ENCODE measurements at regions not wholly inside any gene's neighbourhood (a gene's known extent, or its start where the extent isn't known, plus 50 kb on each side); places are given as distances from the start of the nearest gene placed in this dataset.

DNA sequence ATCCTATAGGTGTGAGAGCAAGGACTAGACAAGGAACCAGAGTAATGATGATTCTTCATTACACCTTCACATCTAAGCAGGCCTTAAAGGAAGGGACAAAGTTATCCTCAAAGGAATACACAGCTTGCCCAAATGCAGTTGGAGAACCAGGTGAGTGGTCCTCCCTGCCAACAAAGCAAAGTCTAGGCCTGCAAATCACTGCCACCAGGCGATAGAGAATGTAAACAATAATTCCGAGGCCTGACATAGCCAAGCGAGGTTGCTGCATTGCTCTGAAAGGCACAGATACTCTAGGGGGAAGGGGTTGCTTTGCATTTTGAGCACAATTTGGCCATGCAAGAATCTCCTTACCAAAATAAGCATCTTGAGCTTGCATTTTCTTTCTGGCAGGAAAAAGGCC is 178.2 kb upstream of the FAT1 start:
- no peak for DNase-seq (ENCODE audit: extremely low read depth, insufficient read length)
- H3K36me3 ChIP-seq (ENCODE audit: control insufficient read depth, insufficient read depth, low read length) = no peaks in the 10 kb centered on the region
- H3K4me3 ChIP-seq (replicated peaks; ENCODE audit: low read depth, low read length) = no peak overlapping the region
- no peaks in the 10 kb centered on the region for H3K27me3 ChIP-seq (replicated peaks; ENCODE audit: control insufficient read depth, insufficient read depth, low read length)
- TF ChIP-seq CTCF (IDR thresholded peaks at IDR 0.05; ENCODE audit: insufficient read depth, low read length, poor library complexity, severe bottlenecking) = no peak

DNA sequence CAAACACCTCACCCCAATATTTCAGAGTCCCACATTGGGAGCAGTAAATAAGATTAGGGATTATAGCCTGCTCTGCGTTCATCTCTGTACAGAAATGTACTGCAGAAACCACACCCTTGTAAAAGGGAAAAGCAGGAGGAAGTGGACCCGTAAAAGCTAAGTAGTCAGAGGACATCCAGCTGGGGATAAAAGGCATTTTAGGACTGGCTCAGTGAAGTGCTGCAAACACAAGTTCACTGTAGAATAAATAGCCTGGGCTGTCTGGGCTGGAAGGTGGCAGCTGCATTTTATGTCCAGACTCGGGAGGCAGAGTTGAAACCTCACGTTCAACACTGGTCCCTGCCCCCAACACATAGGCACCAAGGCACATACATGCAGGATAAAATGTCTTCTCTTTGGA is 178.7 kb upstream of the FAT1 start:
- no peaks in the 10 kb centered on the region for H3K27me3 ChIP-seq (replicated peaks; ENCODE audit: control insufficient read depth, insufficient read depth, low read length)
- no peak for DNase-seq (ENCODE audit: extremely low read depth, insufficient read length)
- H3K4me3 ChIP-seq (replicated peaks; ENCODE audit: low read depth, low read length) = no peak overlapping the region

DNA sequence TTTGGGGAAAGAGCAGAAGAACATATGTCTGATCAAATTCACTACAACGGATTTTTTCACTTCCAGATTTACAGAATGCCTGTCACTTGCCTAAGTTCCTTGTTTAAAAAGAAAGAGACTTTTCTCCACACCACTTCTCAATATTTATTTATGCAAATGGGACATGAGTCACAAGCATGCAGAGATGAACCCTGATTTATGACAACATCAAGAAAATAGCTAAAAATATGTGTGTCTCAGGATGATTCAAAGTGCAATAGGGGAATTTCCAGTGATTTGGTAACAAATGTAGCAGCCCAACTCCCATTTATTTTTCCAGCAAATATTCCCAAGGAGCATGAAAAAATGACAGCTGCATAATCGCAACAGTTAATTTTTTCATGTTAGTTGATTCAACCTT is 180.4 kb upstream of the FAT1 start:
- H3K4me3 ChIP-seq (replicated peaks; ENCODE audit: low read depth, low read length) = no peak overlapping the region
- DNase-seq (ENCODE audit: extremely low read depth, insufficient read length) = no peak
- H3K36me3 ChIP-seq (ENCODE audit: control insufficient read depth, insufficient read depth, low read length) = no peaks in the 10 kb centered on the region
- H3K27me3 ChIP-seq (replicated peaks; ENCODE audit: control insufficient read depth, insufficient read depth, low read length) = no peaks in the 10 kb centered on the region
- TF ChIP-seq CTCF (IDR thresholded peaks at IDR 0.05; ENCODE audit: insufficient read depth, low read length, poor library complexity, severe bottlenecking) = no peak

More for the DNA sequence above, 178.7 kb upstream of the FAT1 start:
- no peaks in the 10 kb centered on the region for H3K36me3 ChIP-seq (ENCODE audit: control insufficient read depth, insufficient read depth, low read length)
- no peak for TF ChIP-seq CTCF (IDR thresholded peaks at IDR 0.05; ENCODE audit: insufficient read depth, low read length, poor library complexity, severe bottlenecking)

DNA sequence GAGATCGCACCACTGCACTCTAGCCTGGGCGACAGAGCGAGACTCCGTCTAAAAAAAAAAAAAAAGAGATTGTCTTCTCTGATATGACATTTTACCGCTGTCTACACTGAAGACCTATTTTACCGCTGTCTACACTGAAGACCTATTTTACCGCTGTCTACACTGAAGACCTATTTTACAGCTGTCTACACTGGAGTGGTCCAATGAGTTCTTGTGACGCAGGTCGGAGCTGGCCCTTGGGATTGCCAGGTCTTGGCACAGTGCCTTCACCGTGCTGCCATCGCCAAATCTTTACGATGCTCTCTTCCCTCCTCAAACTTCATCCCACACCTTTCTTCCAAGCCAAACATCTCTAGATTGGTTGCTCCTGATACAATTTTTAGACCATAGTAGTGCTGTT is 183.1 kb upstream of the FAT1 start:
- DNase-seq (ENCODE audit: extremely low read depth, insufficient read length) = no peak
- no peaks in the 10 kb centered on the region for H3K36me3 ChIP-seq (ENCODE audit: control insufficient read depth, insufficient read depth, low read length)
- no peak for TF ChIP-seq CTCF (IDR thresholded peaks at IDR 0.05; ENCODE audit: insufficient read depth, low read length, poor library complexity, severe bottlenecking)
- H3K4me3 ChIP-seq (replicated peaks; ENCODE audit: low read depth, low read length) = no peak overlapping the region
- no peaks in the 10 kb centered on the region for H3K27me3 ChIP-seq (replicated peaks; ENCODE audit: control insufficient read depth, insufficient read depth, low read length)

DNA sequence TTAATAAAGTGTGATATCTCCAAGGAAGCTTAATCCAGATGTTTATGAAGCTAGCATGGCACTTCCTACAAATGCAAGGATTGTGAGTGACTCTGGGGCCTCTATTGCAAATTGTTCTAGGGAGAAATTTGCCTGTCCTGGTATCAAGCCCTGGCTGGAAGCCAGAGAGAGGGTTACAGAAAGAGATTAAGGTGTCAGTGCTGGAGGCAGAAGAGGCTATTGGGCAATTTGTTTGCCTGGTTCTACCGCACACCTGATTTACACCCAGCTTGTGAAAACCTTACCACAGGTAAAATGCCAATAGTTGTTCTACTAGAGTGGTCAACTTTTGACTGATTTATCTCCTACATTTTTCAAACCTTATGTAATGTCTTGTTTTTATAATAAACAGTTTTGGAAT is 186.7 kb upstream of the FAT1 start:
- no peaks in the 10 kb centered on the region for H3K27me3 ChIP-seq (replicated peaks; ENCODE audit: control insufficient read depth, insufficient read depth, low read length)
- DNase-seq (ENCODE audit: extremely low read depth, insufficient read length) = no peak
- no peaks in the 10 kb centered on the region for H3K36me3 ChIP-seq (ENCODE audit: control insufficient read depth, insufficient read depth, low read length)
- H3K4me3 ChIP-seq (replicated peaks; ENCODE audit: low read depth, low read length) = no peak overlapping the region
- TF ChIP-seq CTCF (IDR thresholded peaks at IDR 0.05; ENCODE audit: insufficient read depth, low read length, poor library complexity, severe bottlenecking) = no peak

GRCh38 chr4:186912606-186913005 is 188.9 kb upstream of the FAT1 start:
- Histone ChIP-seq H3K4me3 (replicated peaks; ENCODE audit: low read depth, low read length) (no peak overlapping the region), H3K27me3 (replicated peaks; ENCODE audit: control insufficient read depth, insufficient read depth, low read length) (no peaks in the 10 kb centered on the region), H3K36me3 (ENCODE audit: control insufficient read depth, insufficient read depth, low read length) (no peaks in the 10 kb centered on the region)
- no peak for DNase-seq (ENCODE audit: extremely low read depth, insufficient read length)
- TF ChIP-seq CTCF (IDR thresholded peaks at IDR 0.05; ENCODE audit: insufficient read depth, low read length, poor library complexity, severe bottlenecking) = no peak

All from GM06990 (cell line).